ENCODE measurements at regions not wholly inside any gene's neighbourhood (a gene's known extent, or its start where the extent isn't known, plus 50 kb on each side); places are given as distances from the start of the nearest gene placed in this dataset.

- TF ChIP-seq, protein P1, sequence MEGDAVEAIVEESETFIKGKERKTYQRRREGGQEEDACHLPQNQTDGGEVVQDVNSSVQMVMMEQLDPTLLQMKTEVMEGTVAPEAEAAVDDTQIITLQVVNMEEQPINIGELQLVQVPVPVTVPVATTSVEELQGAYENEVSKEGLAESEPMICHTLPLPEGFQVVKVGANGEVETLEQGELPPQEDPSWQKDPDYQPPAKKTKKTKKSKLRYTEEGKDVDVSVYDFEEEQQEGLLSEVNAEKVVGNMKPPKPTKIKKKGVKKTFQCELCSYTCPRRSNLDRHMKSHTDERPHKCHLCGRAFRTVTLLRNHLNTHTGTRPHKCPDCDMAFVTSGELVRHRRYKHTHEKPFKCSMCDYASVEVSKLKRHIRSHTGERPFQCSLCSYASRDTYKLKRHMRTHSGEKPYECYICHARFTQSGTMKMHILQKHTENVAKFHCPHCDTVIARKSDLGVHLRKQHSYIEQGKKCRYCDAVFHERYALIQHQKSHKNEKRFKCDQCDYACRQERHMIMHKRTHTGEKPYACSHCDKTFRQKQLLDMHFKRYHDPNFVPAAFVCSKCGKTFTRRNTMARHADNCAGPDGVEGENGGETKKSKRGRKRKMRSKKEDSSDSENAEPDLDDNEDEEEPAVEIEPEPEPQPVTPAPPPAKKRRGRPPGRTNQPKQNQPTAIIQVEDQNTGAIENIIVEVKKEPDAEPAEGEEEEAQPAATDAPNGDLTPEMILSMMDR (conservative IDR thresholded peaks at IDR 0.05; ENCODE audit: control insufficient read depth, insufficient read depth, low read depth, low read length), result no peak
Measured at GRCh38 chr4:18214411-18215055, 193.0 kb upstream of the LCORL start.

DNA sequence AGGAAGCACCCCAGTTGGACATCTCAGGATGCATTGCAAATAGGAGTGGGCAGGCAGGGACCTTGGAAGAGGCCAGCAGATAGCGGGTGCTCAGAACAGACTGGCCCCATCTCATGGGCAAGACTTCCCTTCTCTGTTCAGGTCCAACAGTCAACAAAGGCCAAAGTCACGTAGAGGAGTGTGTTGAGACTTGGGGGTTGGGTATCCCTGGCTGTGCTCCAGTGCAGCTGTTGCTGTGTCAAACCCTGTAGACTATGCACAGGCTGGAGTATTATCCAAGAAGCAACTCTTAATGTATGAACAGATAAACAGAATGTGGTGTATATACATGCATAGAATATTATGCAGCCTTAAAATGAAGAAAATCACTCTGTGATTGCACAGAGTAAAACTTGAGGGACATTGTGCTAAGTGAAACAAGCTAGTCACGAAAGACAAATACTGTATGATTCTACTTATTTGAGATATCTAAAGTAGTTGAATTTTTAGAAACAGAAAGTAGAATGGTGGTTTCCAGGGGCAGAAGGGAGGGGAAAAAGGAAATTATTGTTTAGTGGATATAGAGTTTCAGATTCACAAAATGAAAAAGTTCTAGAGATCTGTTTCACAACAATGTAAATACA is 192.1 kb upstream of the LCORL start:
- no peak for DNase-seq (ENCODE audit: low read depth)
- no peak overlapping the region for H3K4me3 ChIP-seq (ENCODE audit: control insufficient read depth, low read depth, low read length)
- TF ChIP-seq, protein P1 (conservative IDR thresholded peaks at IDR 0.05; ENCODE audit: control insufficient read depth, insufficient read depth, low read depth, low read length), result no peak

More at GRCh38 chr4:18214411-18215055, 193.0 kb upstream of the LCORL start:
- no peak overlapping the region for H3K4me3 ChIP-seq (ENCODE audit: control insufficient read depth, low read depth, low read length)
- DNase-seq (ENCODE audit: low read depth), result no peak

- no peak for DNase-seq (ENCODE audit: low read depth)
- TF ChIP-seq, protein P1 (conservative IDR thresholded peaks at IDR 0.05; ENCODE audit: control insufficient read depth, insufficient read depth, low read depth, low read length), result no peak
- no peak overlapping the region for H3K4me3 ChIP-seq (ENCODE audit: control insufficient read depth, low read depth, low read length)
Measured at GRCh38 chr4:18209448-18209847, 187.9 kb upstream of the LCORL start.

GRCh38 chr4:18203966-18204365 is 182.4 kb upstream of the LCORL start:
- TF ChIP-seq, protein P1 (conservative IDR thresholded peaks at IDR 0.05; ENCODE audit: control insufficient read depth, insufficient read depth, low read depth, low read length), result no peak
- no peak for DNase-seq (ENCODE audit: low read depth)
- H3K4me3 ChIP-seq (ENCODE audit: control insufficient read depth, low read depth, low read length), result no peak overlapping the region

DNA sequence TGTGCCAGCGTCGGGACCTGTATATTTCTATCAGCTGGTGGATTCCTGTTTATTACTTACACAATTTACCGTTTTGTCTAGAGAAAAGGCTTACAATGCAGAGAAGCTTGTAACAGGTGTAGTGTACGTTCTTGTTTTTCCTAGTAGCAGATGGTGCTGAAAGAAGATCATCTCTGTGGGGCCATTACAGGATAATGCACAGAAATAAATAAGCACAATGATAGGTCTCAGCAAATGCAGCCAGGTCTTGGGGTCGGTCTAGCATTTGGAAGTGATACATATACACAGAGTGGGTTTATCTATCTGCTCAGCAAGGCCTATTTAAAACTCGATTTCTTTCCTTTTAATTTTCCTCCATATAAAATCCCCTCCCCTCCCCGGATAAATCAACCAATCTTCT is 180.9 kb upstream of the LCORL start:
- TF ChIP-seq, protein P1 (conservative IDR thresholded peaks at IDR 0.05; ENCODE audit: control insufficient read depth, insufficient read depth, low read depth, low read length), result no peak
- DNase-seq (ENCODE audit: low read depth), result no peak
- no peak overlapping the region for H3K4me3 ChIP-seq (ENCODE audit: control insufficient read depth, low read depth, low read length)

DNA sequence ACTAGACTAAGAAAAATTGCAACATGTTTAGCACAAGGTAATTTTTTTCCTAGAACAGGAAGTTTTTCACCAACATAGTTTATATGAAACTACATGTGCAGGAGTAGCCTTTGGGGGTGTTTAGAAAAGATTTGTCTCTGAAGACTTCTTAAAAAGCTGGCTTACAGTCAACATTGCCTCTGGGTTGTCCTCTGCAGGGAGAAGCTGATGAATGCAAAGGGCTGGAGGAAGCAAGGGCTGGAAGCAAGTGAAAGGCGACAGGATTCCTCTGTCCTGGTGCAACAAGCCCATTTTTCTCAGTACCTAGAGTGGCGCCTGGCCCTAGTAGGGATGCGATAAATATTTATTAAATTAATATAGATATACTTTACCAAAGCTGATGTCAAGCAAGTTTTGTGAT is 180.3 kb upstream of the LCORL start:
- no peak overlapping the region for H3K4me3 ChIP-seq (ENCODE audit: control insufficient read depth, low read depth, low read length)
- DNase-seq (ENCODE audit: low read depth), result no peak
- TF ChIP-seq, protein P1 (conservative IDR thresholded peaks at IDR 0.05; ENCODE audit: control insufficient read depth, insufficient read depth, low read depth, low read length), result no peak
